Osteoblast (primary cell): ENCODE measurements at regions not wholly inside any gene's neighbourhood (a gene's known extent, or its start where the extent isn't known, plus 50 kb on each side); places are given as distances from the start of the nearest gene placed in this dataset.

ENCODE experiments used
- DNase-seq: peaks from one replicate; pipeline ENCODE4 v3.0.0; 2011; ENCODE audit warnings: low spot score, mixed read lengths; ENCODE audit not compliant: insufficient read length; ENCODE audit errors: missing footprints
- H2AFZ ChIP-seq: 2 replicates; pipeline ENCODE4 v1.6.0; 2011; ENCODE audit warnings: mild to moderate bottlenecking, low read length
- H3K27ac ChIP-seq: 2 replicates; pipeline ENCODE4 v1.5.1; 2011; ENCODE audit warnings: mild to moderate bottlenecking, low read depth, low read length, moderate library complexity
- H3K27me3 ChIP-seq: 2 replicates; pipeline ENCODE4 v1.6.0; 2012; ENCODE audit warnings: mild to moderate bottlenecking, control low read depth, inconsistent platforms, low read length, moderate library complexity; ENCODE audit not compliant: insufficient read depth
- H3K36me3 ChIP-seq: 2 replicates; pipeline ENCODE4 v1.5.1; 2011; ENCODE audit warnings: mild to moderate bottlenecking, low read length, control low read depth, moderate library complexity; ENCODE audit not compliant: insufficient read depth
- H3K4me1 ChIP-seq: 2 replicates; pipeline ENCODE4 v1.5.1; 2011; ENCODE audit warnings: mild to moderate bottlenecking, low read length, control low read depth, moderate library complexity; ENCODE audit not compliant: insufficient read depth
- H3K4me2 ChIP-seq: 2 replicates; pipeline ENCODE4 v1.6.0; 2011; ENCODE audit warnings: mild to moderate bottlenecking, low read length; ENCODE audit not compliant: insufficient read depth
- H3K4me3 ChIP-seq: fragments of 200-600 bp; sonication (generic); 3 replicates; pipeline ENCODE4 v1.5.1; 2012; ENCODE audit warnings: mild to moderate bottlenecking, low read length, inconsistent platforms; ENCODE audit not compliant: insufficient read depth
- H3K79me2 ChIP-seq: 2 replicates; pipeline ENCODE4 v1.6.0; 2012; ENCODE audit warnings: mild to moderate bottlenecking, low read length, control low read depth, inconsistent platforms; ENCODE audit not compliant: insufficient read depth
- H3K9me3 ChIP-seq: 2 replicates; pipeline ENCODE4 v1.5.1; 2011; ENCODE audit warnings: low read depth, low read length, control low read depth
- H4K20me1 ChIP-seq: 2 replicates; pipeline ENCODE4 v1.6.0; 2012; ENCODE audit warnings: mild to moderate bottlenecking, low read length, control low read depth; ENCODE audit not compliant: insufficient read depth
- TF ChIP-seq, protein P1 (sequence below): IDR thresholded peaks from 2 replicates; pipeline ENCODE4 v1.5.1; 2011; ENCODE audit warnings: mild to moderate bottlenecking, low read depth, low read length, moderate library complexity; ENCODE audit errors: extremely low read depth

DNA sequence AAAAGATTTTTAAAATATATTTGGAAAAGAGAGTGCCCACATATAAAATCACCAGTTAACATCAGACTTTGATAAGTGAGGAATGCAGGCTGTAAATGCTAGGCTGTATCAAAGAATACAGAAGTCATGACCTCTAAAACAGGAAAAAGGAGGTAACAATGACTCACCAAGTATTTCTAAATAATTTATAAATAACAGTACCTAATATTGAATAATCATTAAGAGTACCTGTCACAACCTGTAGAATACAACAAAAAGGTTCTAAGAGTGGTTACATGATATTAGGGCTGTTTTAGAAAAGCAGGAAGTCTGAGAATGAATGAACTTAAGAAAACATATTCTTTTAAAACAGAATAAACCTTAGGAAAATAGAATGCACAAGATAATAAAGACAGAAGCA is 173.1 kb upstream of the CST7 start:
- H3K4me1 ChIP-seq, result peaks cover 22% of the 10 kb centered on the region
- no peak overlapping the region for H2AFZ ChIP-seq
- H3K36me3 ChIP-seq, result no peaks in the 10 kb centered on the region
- H3K79me2 ChIP-seq, result no peaks in the 10 kb centered on the region
- peaks cover 15% of the 10 kb centered on the region for H3K27me3 ChIP-seq
- no peaks in the 10 kb centered on the region for H4K20me1 ChIP-seq
- H3K27ac ChIP-seq, result no peak overlapping the region
- DNase-seq, result no peak
- no peak overlapping the region for H3K4me3 ChIP-seq
- TF ChIP-seq, protein P1, sequence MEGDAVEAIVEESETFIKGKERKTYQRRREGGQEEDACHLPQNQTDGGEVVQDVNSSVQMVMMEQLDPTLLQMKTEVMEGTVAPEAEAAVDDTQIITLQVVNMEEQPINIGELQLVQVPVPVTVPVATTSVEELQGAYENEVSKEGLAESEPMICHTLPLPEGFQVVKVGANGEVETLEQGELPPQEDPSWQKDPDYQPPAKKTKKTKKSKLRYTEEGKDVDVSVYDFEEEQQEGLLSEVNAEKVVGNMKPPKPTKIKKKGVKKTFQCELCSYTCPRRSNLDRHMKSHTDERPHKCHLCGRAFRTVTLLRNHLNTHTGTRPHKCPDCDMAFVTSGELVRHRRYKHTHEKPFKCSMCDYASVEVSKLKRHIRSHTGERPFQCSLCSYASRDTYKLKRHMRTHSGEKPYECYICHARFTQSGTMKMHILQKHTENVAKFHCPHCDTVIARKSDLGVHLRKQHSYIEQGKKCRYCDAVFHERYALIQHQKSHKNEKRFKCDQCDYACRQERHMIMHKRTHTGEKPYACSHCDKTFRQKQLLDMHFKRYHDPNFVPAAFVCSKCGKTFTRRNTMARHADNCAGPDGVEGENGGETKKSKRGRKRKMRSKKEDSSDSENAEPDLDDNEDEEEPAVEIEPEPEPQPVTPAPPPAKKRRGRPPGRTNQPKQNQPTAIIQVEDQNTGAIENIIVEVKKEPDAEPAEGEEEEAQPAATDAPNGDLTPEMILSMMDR, result no peak
- no peak overlapping the region for H3K4me2 ChIP-seq
- no peaks in the 10 kb centered on the region for H3K9me3 ChIP-seq

DNA sequence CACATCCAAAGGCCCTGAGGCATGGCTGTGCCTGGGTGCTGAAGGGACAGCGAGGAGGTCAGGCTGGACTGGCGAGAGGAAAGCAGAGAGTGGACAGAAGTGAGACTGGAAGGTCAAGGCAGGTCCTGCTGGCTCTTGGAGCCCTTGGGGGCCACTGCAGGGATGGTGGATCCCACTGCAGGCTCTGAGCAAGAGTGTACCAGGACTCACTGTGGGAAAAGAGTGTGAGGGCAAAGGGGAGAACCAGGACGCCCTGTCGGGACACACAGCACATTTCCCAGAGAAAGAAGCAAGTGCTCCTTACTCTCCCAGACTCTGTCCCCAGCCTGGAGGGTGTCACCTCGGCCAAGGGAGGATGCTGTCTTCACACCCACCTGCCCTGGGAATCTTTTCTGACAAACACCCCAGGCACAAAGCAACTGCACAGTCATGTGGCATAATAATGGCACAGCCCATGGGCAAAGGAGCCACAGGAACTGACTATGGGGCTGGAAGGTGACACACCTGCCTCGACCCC is 172.3 kb upstream of the CST7 start:
- DNase-seq, result no peak
- no peak overlapping the region for H2AFZ ChIP-seq
- no peaks in the 10 kb centered on the region for H3K79me2 ChIP-seq
- H3K36me3 ChIP-seq, result no peaks in the 10 kb centered on the region
- TF ChIP-seq, protein P1, result no peak
- H3K4me2 ChIP-seq, result no peak overlapping the region
- H3K4me3 ChIP-seq, result no peak overlapping the region
- no peaks in the 10 kb centered on the region for H4K20me1 ChIP-seq
- H3K27me3 ChIP-seq, result peaks cover 10% of the 10 kb centered on the region
- H3K4me1 ChIP-seq, result peaks cover 22% of the 10 kb centered on the region
- H3K27ac ChIP-seq, result no peak overlapping the region
- no peaks in the 10 kb centered on the region for H3K9me3 ChIP-seq

DNA sequence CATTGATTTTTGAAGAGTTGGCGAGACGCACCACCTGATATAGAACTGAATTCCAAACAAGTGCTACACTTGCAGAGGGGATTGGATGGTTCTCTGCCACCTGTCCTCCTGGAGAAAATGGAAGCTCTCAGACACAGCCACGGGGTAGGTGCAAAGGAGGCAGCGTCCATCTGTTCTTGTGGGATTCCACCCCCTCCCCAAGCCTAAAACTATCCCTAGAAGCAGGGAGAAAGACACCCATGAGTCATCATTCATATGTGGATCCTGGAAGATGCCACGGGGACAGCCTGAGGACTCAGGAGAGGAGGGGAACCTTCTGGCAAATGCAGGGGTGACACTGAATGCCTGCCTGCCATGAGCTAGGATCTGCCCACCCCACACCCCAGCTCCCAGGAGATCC is 171.3 kb upstream of the CST7 start:
- no peak overlapping the region for H3K4me2 ChIP-seq
- H3K79me2 ChIP-seq, result no peaks in the 10 kb centered on the region
- TF ChIP-seq, protein P1, result no peak
- H4K20me1 ChIP-seq, result no peaks in the 10 kb centered on the region
- no peak overlapping the region for H3K27ac ChIP-seq
- H3K36me3 ChIP-seq, result no peaks in the 10 kb centered on the region
- H3K4me1 ChIP-seq, result peaks cover 19% of the 10 kb centered on the region
- H3K27me3 ChIP-seq, result peaks cover 12% of the 10 kb centered on the region
- no peak overlapping the region for H3K4me3 ChIP-seq
- DNase-seq, result no peak
- H3K9me3 ChIP-seq, result no peaks in the 10 kb centered on the region
- no peak overlapping the region for H2AFZ ChIP-seq

DNA sequence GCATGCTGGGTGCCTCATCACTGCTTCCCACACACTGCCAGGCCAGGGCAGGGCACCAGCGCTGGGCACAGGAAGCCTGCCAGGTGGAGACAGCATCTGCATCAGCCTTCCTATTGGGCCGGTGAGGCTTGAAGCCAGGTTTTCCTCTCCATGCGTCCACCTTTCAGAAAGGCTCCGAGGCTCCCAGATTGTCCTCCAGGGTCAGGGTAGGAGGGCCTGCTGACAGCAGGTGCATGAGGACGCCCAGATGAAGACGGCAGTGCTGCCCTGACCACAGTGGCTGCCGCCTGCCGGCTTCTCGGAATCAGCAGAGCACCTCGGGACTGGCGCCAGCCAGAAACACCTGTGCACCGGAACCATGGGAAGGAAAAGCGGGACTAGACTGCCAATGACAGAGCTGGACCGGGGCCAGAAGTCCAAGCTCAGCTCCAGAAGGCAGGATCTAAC is 170.5 kb upstream of the CST7 start:
- H3K27me3 ChIP-seq, result peaks cover 12% of the 10 kb centered on the region
- H4K20me1 ChIP-seq, result no peaks in the 10 kb centered on the region
- H3K4me1 ChIP-seq, result peaks cover 11% of the 10 kb centered on the region
- H3K27ac ChIP-seq, result no peak overlapping the region
- TF ChIP-seq, protein P1, result no peak
- H3K4me3 ChIP-seq, result no peak overlapping the region
- H2AFZ ChIP-seq, result no peak overlapping the region
- no peak for DNase-seq
- H3K4me2 ChIP-seq, result no peak overlapping the region
- no peaks in the 10 kb centered on the region for H3K36me3 ChIP-seq
- no peaks in the 10 kb centered on the region for H3K79me2 ChIP-seq
- H3K9me3 ChIP-seq, result no peaks in the 10 kb centered on the region
